Caco-2 (cell line): ENCODE measurements at regions not wholly inside any gene's neighbourhood (a gene's known extent, or its start where the extent isn't known, plus 50 kb on each side); places are given as distances from the start of the nearest gene placed in this dataset.

ENCODE experiments used
- BruUV-seq: library from RNA; stranded (reverse); fragments of 400-500 nt; replicated peaks from 2 replicates; lab custom pipeline; 2021; lab: Mats Ljungman, UMichigan
- CTCF ChIA-PET: fragments of 300-600 bp; sonication (Branson Sonifier 250); formaldehyde crosslinking; loops from one replicate; lab custom pipeline; 2022; ENCODE audit warnings: antibody characterized with exemption; lab: Charles Lee
- POLR2A ChIA-PET: fragments of 300-600 bp; sonication (Branson Sonifier 250); formaldehyde crosslinking; loops from one replicate; lab custom pipeline; 2022; ENCODE audit warnings: antibody characterized with exemption; lab: Charles Lee
- DNase-seq, 2 experiments: peaks; one replicate each; pipeline versions ENCODE4 v3.0.0 to v3.0.0-alpha.2; 2020 to 2022
- H3K27me3 ChIP-seq: replicated peaks from 2 replicates; pipeline ENCODE4 v1.6.0; 2011; ENCODE audit warnings: low read length; ENCODE audit not compliant: control insufficient read depth, insufficient read depth
- H3K36me3 ChIP-seq: 2 replicates; pipeline ENCODE4 v1.5.1; 2011; ENCODE audit warnings: low read length; ENCODE audit not compliant: control insufficient read depth, insufficient read depth
- H3K4me1 ChIP-seq: fragments of 250-450 bp; sonication (Bioruptor Pico); 2 replicates; pipeline ENCODE4 v1.5.1; 2020; ENCODE audit warnings: mild to moderate bottlenecking
- H3K4me3 ChIP-seq: 2 replicates; pipeline ENCODE4 v1.5.1; 2011; ENCODE audit warnings: low read depth, mild to moderate bottlenecking, control low read depth, low read length
- H3K9me3 ChIP-seq: fragments of 250-450 bp; sonication (Bioruptor Pico); 2 replicates; pipeline ENCODE4 v1.5.1; 2020; ENCODE audit warnings: mild to moderate bottlenecking, moderate library complexity
- H3K27ac Mint-ChIP-seq: one replicate; pipeline ENCODE4 v1.8.0; 2022; ENCODE audit warnings: mixed read lengths; ENCODE audit not compliant: unreplicated experiment
- H3K27me3 Mint-ChIP-seq: one replicate; pipeline ENCODE4 v1.8.0; 2022; ENCODE audit warnings: mixed read lengths; ENCODE audit not compliant: insufficient read depth, unreplicated experiment
- H3K36me3 Mint-ChIP-seq: one replicate; pipeline ENCODE4 v1.8.0; 2022; ENCODE audit warnings: mild to moderate bottlenecking, mixed read lengths; ENCODE audit not compliant: insufficient read depth, unreplicated experiment
- H3K4me1 Mint-ChIP-seq: one replicate; pipeline ENCODE4 v1.8.0; 2022; ENCODE audit warnings: low read depth, mixed read lengths; ENCODE audit not compliant: unreplicated experiment
- H3K4me3 Mint-ChIP-seq: one replicate; pipeline ENCODE4 v1.8.0; 2022; ENCODE audit warnings: mild to moderate bottlenecking, moderate library complexity, mixed read lengths; ENCODE audit not compliant: unreplicated experiment
- H3K9me3 Mint-ChIP-seq: one replicate; pipeline ENCODE4 v1.8.0; 2022; ENCODE audit warnings: mixed read lengths; ENCODE audit not compliant: unreplicated experiment
- CTCF ChIP-seq, 2 experiments: fragments of 200-600 bp in 1 of 2; IDR thresholded peaks; 1 replicate in 1 of 2; 2 replicates in 1 of 2; pipeline versions ENCODE4 v1.5.1 to v1.8.0; 2011 to 2022; ENCODE audit warnings: antibody characterized with exemption in 1 of 2, control low read depth in 1 of 2, inconsistent platforms in 1 of 2, low read depth in 1 of 2, low read length in 1 of 2, mild to moderate bottlenecking in 1 of 2, moderate library complexity in 1 of 2; ENCODE audit not compliant: insufficient read depth in 1 of 2, severe bottlenecking in 1 of 2, unreplicated experiment in 1 of 2
- intact Hi-C: fragments of 100-400 bp; cut with micrococcal nuclease; formaldehyde crosslinking; loops from one replicate; pipeline ENCODE4 v1.10.0; 2022; ENCODE audit not compliant: unreplicated experiment

GRCh38 chr5:68757626-68758212, 336.1 kb upstream of the SLC30A5 start:
- intact Hi-C loops, result no loop called here
- ChIA-PET CTCF (no interaction called here), POLR2A (no interaction called here)
- no peak for DNase-seq
- Histone ChIP-seq H3K4me1 (no peaks in the 10 kb centered on the region), H3K4me3 (no peak overlapping the region), H3K9me3 (no peaks in the 10 kb centered on the region; the same call in 1 of the 2 replicates), H3K36me3 (no peaks in the 10 kb centered on the region), H3K27me3 (no peaks in the 10 kb centered on the region)
- TF ChIP-seq CTCF (IDR thresholded peaks at IDR 0.05; ENCODE audit: insufficient read depth in 1 of 2, low read depth in 1 of 2, low read length in 1 of 2, severe bottlenecking in 1 of 2, unreplicated experiment in 1 of 2), result no peak
- Mint-ChIP-seq H3K4me1 (no peaks in the 10 kb centered on the region), H3K9me3 (no peaks in the 10 kb centered on the region), H3K4me3 (no peak overlapping the region), H3K27me3 (peaks cover 11% of the 10 kb centered on the region), H3K36me3 (no peaks in the 10 kb centered on the region), H3K27ac (no peak overlapping the region)
- no TSS peak for BruUV-seq

- Histone ChIP-seq H3K9me3 (no peaks in the 10 kb centered on the region; the same call in 1 of the 2 replicates), H3K27me3 (no peaks in the 10 kb centered on the region), H3K4me1 (no peaks in the 10 kb centered on the region), H3K4me3 (no peak overlapping the region), H3K36me3 (no peaks in the 10 kb centered on the region)
- Mint-ChIP-seq H3K36me3 (no peaks in the 10 kb centered on the region), H3K27ac (no peak overlapping the region), H3K4me3 (no peak overlapping the region), H3K4me1 (no peaks in the 10 kb centered on the region), H3K27me3 (peaks cover 10% of the 10 kb centered on the region), H3K9me3 (no peaks in the 10 kb centered on the region)
- BruUV-seq, result no TSS peak
- ChIA-PET POLR2A (no interaction called here), CTCF (no interaction called here)
- no peak for TF ChIP-seq CTCF (IDR thresholded peaks at IDR 0.05; ENCODE audit: insufficient read depth in 1 of 2, low read depth in 1 of 2, low read length in 1 of 2, severe bottlenecking in 1 of 2, unreplicated experiment in 1 of 2)
- intact Hi-C loops, result no loop called here
- no peak for DNase-seq
Observed at GRCh38 chr5:68759593-68759992, 334.2 kb upstream of the SLC30A5 start.

GRCh38 chr5:68762201-68762600, 331.6 kb upstream of the SLC30A5 start:
- intact Hi-C loops, result no loop called here
- Mint-ChIP-seq H3K4me3 (no peak overlapping the region), H3K27me3 (peaks cover 6% of the 10 kb centered on the region), H3K36me3 (no peaks in the 10 kb centered on the region), H3K4me1 (no peaks in the 10 kb centered on the region), H3K27ac (no peak overlapping the region), H3K9me3 (no peaks in the 10 kb centered on the region)
- Histone ChIP-seq H3K9me3 (no peaks in the 10 kb centered on the region; the same call in 1 of the 2 replicates), H3K4me1 (no peaks in the 10 kb centered on the region), H3K27me3 (no peaks in the 10 kb centered on the region), H3K36me3 (no peaks in the 10 kb centered on the region), H3K4me3 (no peak overlapping the region)
- no TSS peak for BruUV-seq
- ChIA-PET POLR2A (no interaction called here), CTCF (no interaction called here)
- no peak for TF ChIP-seq CTCF (IDR thresholded peaks at IDR 0.05; ENCODE audit: insufficient read depth in 1 of 2, low read depth in 1 of 2, low read length in 1 of 2, severe bottlenecking in 1 of 2, unreplicated experiment in 1 of 2)
- no peak for DNase-seq
